ENCODE measurements at regions not wholly inside any gene's neighbourhood (a gene's known extent, or its start where the extent isn't known, plus 50 kb on each side); places are given as distances from the start of the nearest gene placed in this dataset.

- H3K4me3 ChIP-seq: no peak overlapping the region
- no peak for TF ChIP-seq POLR2A (IDR thresholded peaks at IDR 0.05)
- no peaks in the 10 kb centered on the region for H3K36me3 ChIP-seq
- intact Hi-C loops (cut with DNase I; ENCODE audit: low total_unique reads): no loop called here
- H3K27ac ChIP-seq: no peak overlapping the region
- no peaks in the 10 kb centered on the region for H3K4me1 ChIP-seq
- no peaks in the 10 kb centered on the region for H3K27me3 ChIP-seq
- H3K9me3 ChIP-seq: no peaks in the 10 kb centered on the region
- DNase-seq (ENCODE audit: low spot score in 2 of 2): no peak
Measured at GRCh38 chr4:33255094-33255493, 2534.9 kb downstream of the PCDH7 start.

- no peaks in the 10 kb centered on the region for H3K36me3 ChIP-seq
- H3K4me3 ChIP-seq: no peak overlapping the region
- H3K4me1 ChIP-seq: no peaks in the 10 kb centered on the region
- intact Hi-C loops (cut with DNase I; ENCODE audit: low total_unique reads): no loop called here
- H3K9me3 ChIP-seq: no peaks in the 10 kb centered on the region
- H3K27ac ChIP-seq: no peak overlapping the region
- no peaks in the 10 kb centered on the region for H3K27me3 ChIP-seq
- TF ChIP-seq CTCF (IDR thresholded peaks at IDR 0.05): no peak
- no peak for TF ChIP-seq POLR2A (IDR thresholded peaks at IDR 0.05)
- no peak for TF ChIP-seq POLR2AphosphoS5 (IDR thresholded peaks at IDR 0.05)
- no peak for DNase-seq (ENCODE audit: low spot score in 2 of 2)
Measured at GRCh38 chr4:33255507-33255906, 2535.3 kb downstream of the PCDH7 start.

GRCh38 chr4:33262824-33263223 lies 2542.7 kb downstream of the PCDH7 start:
- intact Hi-C loops (cut with DNase I; ENCODE audit: low total_unique reads): no loop called here
- Histone ChIP-seq H3K27me3 (no peaks in the 10 kb centered on the region), H3K4me3 (no peak overlapping the region), H3K4me1 (no peaks in the 10 kb centered on the region), H3K27ac (no peak overlapping the region), H3K36me3 (no peaks in the 10 kb centered on the region), H3K9me3 (no peaks in the 10 kb centered on the region)
- no peak for DNase-seq (ENCODE audit: low spot score in 2 of 2)
- TF ChIP-seq CTCF (IDR thresholded peaks at IDR 0.05): no peak
- no peak for TF ChIP-seq POLR2AphosphoS5 (IDR thresholded peaks at IDR 0.05)
- TF ChIP-seq POLR2A (IDR thresholded peaks at IDR 0.05): no peak

GRCh38 chr4:33268776-33269175 lies 2548.6 kb downstream of the PCDH7 start:
- Histone ChIP-seq H3K27me3 (no peaks in the 10 kb centered on the region), H3K36me3 (no peaks in the 10 kb centered on the region), H3K4me1 (no peaks in the 10 kb centered on the region), H3K27ac (no peak overlapping the region), H3K4me3 (no peak overlapping the region), H3K9me3 (no peaks in the 10 kb centered on the region)
- intact Hi-C loops (cut with DNase I; ENCODE audit: low total_unique reads): no loop called here
- no peak for DNase-seq (ENCODE audit: low spot score in 2 of 2)
- no peak for TF ChIP-seq POLR2A (IDR thresholded peaks at IDR 0.05)
- TF ChIP-seq CTCF (IDR thresholded peaks at IDR 0.05): no peak
- TF ChIP-seq POLR2AphosphoS5 (IDR thresholded peaks at IDR 0.05): no peak

GRCh38 chr4:33270403-33270802 lies 2550.2 kb downstream of the PCDH7 start:
- no peak for DNase-seq (ENCODE audit: low spot score in 2 of 2)
- H3K9me3 ChIP-seq: no peaks in the 10 kb centered on the region
- H3K27me3 ChIP-seq: no peaks in the 10 kb centered on the region
- no peak overlapping the region for H3K4me3 ChIP-seq
- H3K4me1 ChIP-seq: no peaks in the 10 kb centered on the region
- no peak overlapping the region for H3K27ac ChIP-seq
- intact Hi-C loops (cut with DNase I; ENCODE audit: low total_unique reads): no loop called here
- TF ChIP-seq POLR2A (IDR thresholded peaks at IDR 0.05) (no peak), POLR2AphosphoS5 (IDR thresholded peaks at IDR 0.05) (no peak), CTCF (IDR thresholded peaks at IDR 0.05) (no peak)
- H3K36me3 ChIP-seq: no peaks in the 10 kb centered on the region

GRCh38 chr4:33272722-33273121 lies 2552.6 kb downstream of the PCDH7 start:
- H3K9me3 ChIP-seq: no peaks in the 10 kb centered on the region
- TF ChIP-seq CTCF (IDR thresholded peaks at IDR 0.05) (no peak), POLR2A (IDR thresholded peaks at IDR 0.05) (no peak), POLR2AphosphoS5 (IDR thresholded peaks at IDR 0.05) (no peak)
- H3K27ac ChIP-seq: no peak overlapping the region
- DNase-seq (ENCODE audit: low spot score in 2 of 2): no peak
- no peaks in the 10 kb centered on the region for H3K4me1 ChIP-seq
- intact Hi-C loops (cut with DNase I; ENCODE audit: low total_unique reads): no loop called here
- H3K4me3 ChIP-seq: no peak overlapping the region
- no peaks in the 10 kb centered on the region for H3K27me3 ChIP-seq
- no peaks in the 10 kb centered on the region for H3K36me3 ChIP-seq
